NCI-H446 treated with DMSO at 0.1 percent for 48 hours (cell line): ENCODE measurements at regions not wholly inside any gene's neighbourhood (a gene's known extent, or its start where the extent isn't known, plus 50 kb on each side); places are given as distances from the start of the nearest gene placed in this dataset.
"Not testable (repeated sequence)": the region's sequence is repeated elsewhere in the genome, so short reads cannot be mapped to it uniquely, and the experiment has no call there.

Source experiments
- DNase-seq: peaks from one replicate; lab custom pipeline; 2025; lab: John Stamatoyannopoulos, UW

- DNase-seq, result no peak
Observed at GRCh38 chr1:102661481-102661880, 446.8 kb downstream of the COL11A1 start.

- DNase-seq, result not testable (repeated sequence)
Observed at GRCh38 chr1:102659876-102660483, 448.3 kb downstream of the COL11A1 start.

GRCh38 chr1:102655034-102655433 is 453.3 kb downstream of the COL11A1 start:
- no peak for DNase-seq

DNA sequence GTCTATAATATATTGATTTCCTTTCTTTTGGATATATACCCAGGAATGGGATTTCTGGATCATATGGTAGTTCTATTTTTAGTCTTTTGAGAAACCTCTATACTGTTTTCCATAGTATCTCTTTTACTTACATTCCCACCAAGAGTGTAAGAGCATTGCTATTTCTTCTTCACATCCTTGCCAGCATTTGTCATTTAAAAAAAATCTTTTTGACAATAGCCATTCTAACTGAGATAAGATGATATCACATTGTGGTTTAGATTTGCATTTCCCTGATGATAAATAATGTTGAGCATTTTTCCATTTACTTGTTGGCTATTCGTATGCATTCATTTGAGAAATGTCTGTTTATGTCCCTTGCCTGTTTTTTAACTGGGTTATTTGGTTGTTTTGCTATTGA is 467.4 kb downstream of the COL11A1 start:
- no peak for DNase-seq

DNA sequence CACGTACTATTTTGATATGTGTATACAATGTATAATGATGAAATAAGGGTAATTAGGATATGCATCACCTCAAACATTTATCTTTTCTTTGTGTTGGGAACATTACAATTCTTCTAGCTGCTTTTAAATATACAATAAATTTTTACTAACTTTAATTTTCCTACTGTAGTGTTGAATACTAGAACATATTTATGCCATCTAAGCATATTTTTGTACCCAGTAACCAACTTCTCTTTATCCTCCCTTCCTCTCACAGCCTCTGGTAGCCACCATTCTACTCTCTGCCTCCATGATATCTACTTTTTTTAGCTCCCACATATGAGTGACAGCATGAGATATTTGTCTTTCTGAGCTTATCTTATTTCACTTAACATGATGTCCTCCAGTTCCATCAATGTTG is 468.0 kb downstream of the COL11A1 start:
- no peak for DNase-seq

GRCh38 chr1:102631691-102632090 is 476.6 kb downstream of the COL11A1 start:
- DNase-seq, result no peak

- no peak for DNase-seq
Observed at GRCh38 chr1:102630041-102630440, 478.3 kb downstream of the COL11A1 start.

GRCh38 chr1:102628109-102628613 is 480.2 kb downstream of the COL11A1 start:
- DNase-seq, result no peak

GRCh38 chr1:102627145-102627544 is 481.2 kb downstream of the COL11A1 start:
- no peak for DNase-seq

- no peak for DNase-seq
Observed at GRCh38 chr1:102615896-102616295, 492.4 kb downstream of the COL11A1 start.

DNA sequence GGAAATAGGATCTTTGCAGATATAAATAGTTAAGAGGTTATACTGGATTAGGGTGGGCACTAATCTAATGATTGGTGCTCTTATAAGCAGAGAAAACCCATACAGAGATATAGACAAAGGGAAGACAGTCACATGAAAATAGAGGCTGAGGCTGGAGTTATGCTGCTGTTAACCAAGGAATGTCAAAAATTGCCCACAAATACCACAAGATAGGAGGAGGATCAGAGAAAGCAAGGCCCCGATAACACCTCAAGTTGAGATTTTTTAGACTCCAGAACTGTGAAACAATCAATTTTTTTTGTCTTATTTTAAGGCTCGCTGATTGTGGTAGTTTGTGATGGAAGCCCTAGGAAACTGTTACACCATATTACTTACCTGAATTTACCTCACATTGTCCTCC is 513.2 kb downstream of the COL11A1 start:
- no peak for DNase-seq

GRCh38 chr1:102593276-102593675 is 515.0 kb downstream of the COL11A1 start:
- no peak for DNase-seq

DNA sequence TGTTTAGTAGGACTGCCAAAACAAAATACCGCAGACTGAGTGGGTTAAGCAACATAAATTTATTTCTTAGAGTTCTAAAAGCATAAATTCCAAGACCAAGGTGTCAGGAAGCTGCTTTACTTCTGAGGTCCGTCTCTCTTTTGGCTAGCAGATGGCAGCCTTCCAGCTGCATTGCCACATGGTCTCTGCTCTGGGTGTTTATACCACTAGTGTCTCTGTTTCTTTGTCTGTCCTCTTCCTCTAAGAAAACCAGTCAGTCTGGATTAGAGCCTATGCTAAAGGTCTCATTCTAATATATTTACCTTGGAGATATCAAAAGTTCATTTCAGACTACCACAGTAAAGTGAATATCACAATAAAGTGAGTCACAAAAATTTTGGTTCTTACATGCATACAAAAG is 519.8 kb downstream of the COL11A1 start:
- DNase-seq, result no peak

GRCh38 chr1:102586022-102586421 is 522.3 kb downstream of the COL11A1 start:
- no peak for DNase-seq

GRCh38 chr1:102580806-102581205 is 527.5 kb downstream of the COL11A1 start:
- DNase-seq, result no peak

DNA sequence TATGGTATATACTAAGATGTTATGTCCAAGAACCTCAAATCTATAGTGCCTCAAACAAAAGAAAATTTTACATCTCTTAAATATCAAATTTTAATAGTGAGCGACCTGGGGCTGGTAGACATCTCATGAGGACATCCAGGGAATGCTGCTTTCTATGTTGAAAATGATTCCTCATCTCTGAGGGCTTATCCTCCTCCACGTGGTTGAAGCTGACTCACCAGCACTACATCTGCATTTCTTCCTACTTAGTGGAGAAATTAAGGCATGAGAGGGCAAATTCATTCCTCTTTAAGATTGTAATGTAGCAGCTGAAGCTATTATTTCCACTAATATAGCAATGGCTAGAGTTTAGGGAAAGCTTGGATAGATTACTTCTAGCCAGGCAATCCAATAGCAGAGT is 529.5 kb downstream of the COL11A1 start:
- DNase-seq, result no peak

- no peak for DNase-seq
Observed at GRCh38 chr1:102572637-102573036, 535.7 kb downstream of the COL11A1 start.

DNA sequence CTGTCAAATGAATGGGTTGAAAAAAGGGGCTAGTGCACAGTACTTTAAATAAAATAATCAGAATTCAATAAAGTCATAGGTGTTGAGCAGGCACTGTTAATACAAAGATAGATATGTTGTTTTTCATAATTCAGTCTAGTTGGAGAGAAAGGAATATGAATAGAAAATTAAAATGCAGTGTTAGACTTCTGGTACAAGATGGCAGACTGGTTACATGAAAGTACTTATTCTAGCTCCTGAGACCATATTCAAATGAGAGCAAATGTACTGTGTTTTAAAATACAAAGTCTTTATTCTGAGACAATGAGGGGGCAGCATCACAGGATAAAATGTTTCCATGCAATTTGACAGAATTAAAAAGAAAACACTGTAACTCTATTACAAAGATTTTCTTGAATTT is 542.1 kb downstream of the COL11A1 start:
- DNase-seq, result no peak

- DNase-seq, result no peak
Observed at GRCh38 chr1:102562380-102562779, 545.9 kb downstream of the COL11A1 start.

DNA sequence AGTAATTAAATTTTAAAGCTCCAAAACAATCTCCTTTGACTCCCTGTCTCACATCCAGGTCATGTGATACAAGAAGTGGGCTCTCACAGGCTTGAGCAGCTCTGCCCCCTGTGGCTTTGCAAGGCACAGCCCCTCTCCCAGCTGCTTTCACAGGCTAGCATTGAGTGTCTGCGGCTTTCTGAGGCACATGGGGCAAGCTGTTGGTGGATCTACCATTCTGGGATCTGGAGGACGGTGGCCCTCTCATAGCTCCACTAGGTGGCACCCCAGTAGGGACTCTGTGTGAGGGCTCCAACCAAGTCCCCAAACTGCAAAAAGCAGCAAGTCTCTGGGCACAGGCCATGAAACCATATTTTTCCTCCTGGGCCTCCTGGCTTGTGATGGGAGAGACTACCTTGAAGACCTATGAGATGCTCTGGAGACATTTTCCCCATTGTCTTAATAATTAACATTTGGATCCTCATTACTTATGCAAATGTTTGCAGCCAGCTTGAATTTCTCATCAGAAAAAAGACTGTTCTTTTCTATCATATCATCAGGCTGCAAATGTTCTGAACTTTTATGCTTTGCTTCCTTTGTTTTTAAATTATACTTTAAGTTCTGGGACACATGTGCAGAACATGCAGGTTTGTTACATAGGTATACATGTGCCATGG is 554.1 kb upstream of the OLFM3 start:
- no peak for DNase-seq

- no peak for DNase-seq
Observed at GRCh38 chr1:102546251-102546650, 549.5 kb upstream of the OLFM3 start.

DNA sequence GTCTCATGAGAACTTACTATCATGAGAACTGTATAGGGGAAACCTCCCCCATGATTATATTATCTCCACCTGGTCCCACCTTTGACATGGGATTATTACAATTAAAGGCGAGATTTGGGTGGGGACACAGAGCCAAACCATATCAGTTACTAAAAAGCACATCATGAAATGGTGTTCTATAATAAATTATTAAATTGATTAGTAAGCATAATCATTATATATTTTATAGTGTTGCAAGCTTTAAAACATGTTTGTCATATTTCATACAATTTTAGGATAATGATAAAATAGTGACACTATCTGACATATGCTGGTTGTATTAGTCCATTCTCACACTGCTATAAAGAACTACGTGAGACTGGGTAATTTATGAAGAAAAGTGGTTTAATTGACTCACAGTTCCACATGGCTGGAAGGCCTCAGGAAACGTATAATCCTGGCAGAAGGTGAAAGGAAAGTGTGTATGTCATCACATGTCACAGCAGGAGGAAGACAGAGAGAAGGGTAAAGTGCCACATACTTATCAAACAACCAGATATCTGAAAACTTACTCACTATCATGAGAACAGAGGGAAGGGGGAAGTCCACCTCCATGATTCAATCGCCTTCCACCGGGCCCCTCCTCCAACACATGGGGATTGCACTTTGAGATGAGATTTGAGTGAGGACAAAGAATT is 539.2 kb upstream of the OLFM3 start:
- no peak for DNase-seq

DNA sequence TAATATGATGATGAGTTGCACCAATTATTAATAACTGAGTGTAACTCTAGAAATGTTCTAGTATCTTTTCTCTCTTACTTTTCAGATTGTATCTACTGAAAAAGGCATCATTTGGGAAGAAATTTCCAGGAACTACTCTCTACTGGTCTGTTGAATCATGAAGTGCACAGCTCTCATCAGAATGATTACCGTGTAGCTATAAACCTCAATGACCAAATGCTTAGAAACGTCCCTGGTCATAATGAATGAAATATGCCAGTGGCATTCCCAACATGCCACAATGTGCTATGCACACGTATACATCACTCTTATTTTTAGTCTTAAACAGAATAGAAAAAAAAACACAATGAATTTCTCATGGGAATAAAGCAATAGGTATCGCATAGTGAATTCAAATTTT is 534.3 kb upstream of the OLFM3 start:
- no peak for DNase-seq
